ENCODE measurements at regions not wholly inside any gene's neighbourhood (a gene's known extent, or its start where the extent isn't known, plus 50 kb on each side); places are given as distances from the start of the nearest gene placed in this dataset.

GRCh38 chr3:43997316-43997715 lies 244.4 kb upstream of the TOPAZ1 start:
- intact Hi-C loops (cut with DNase I): no loop called here
- DNase-seq (ENCODE audit: missing footprints) (no peak), ATAC-seq (no peak)

- DNase-seq (ENCODE audit: missing footprints) (no peak), ATAC-seq (no peak)
- intact Hi-C loops (cut with DNase I): no loop called here
Observed at GRCh38 chr3:43997788-43998369, 243.8 kb upstream of the TOPAZ1 start.

GRCh38 chr3:43998370-43998835 lies 243.3 kb upstream of the TOPAZ1 start:
- intact Hi-C loops (cut with DNase I): no loop called here
- no peak for ATAC-seq
- no peak for DNase-seq (ENCODE audit: missing footprints)

- ATAC-seq (peak; percentile 30), DNase-seq (ENCODE audit: missing footprints) (no peak)
- intact Hi-C loops (cut with DNase I): no loop called here
Observed at GRCh38 chr3:43998836-43999727, 242.6 kb upstream of the TOPAZ1 start.

- ATAC-seq: no peak
- no peak for DNase-seq (ENCODE audit: missing footprints)
- intact Hi-C loops (cut with DNase I): no loop called here
Observed at GRCh38 chr3:43999728-44000319, 241.9 kb upstream of the TOPAZ1 start.

- intact Hi-C loops (cut with DNase I): no loop called here
- ATAC-seq (no peak), DNase-seq (ENCODE audit: missing footprints) (no peak)
Observed at GRCh38 chr3:44000586-44000985, 241.1 kb upstream of the TOPAZ1 start.

- no peak for ATAC-seq
- intact Hi-C loops (cut with DNase I): no loop called here
- no peak for DNase-seq (ENCODE audit: missing footprints)
Observed at GRCh38 chr3:44001072-44001471, 240.6 kb upstream of the TOPAZ1 start.

GRCh38 chr3:44003801-44004200 lies 237.9 kb upstream of the TOPAZ1 start:
- ATAC-seq (no peak), DNase-seq (ENCODE audit: missing footprints) (no peak)
- intact Hi-C loops (cut with DNase I): no loop called here

GRCh38 chr3:44011680-44012079 lies 230.0 kb upstream of the TOPAZ1 start:
- intact Hi-C loops (cut with DNase I): no loop called here
- DNase-seq (ENCODE audit: missing footprints) (no peak), ATAC-seq (no peak)

GRCh38 chr3:44012160-44012899 lies 229.4 kb upstream of the TOPAZ1 start:
- DNase-seq (ENCODE audit: missing footprints): no peak

GRCh38 chr3:44013967-44014366 lies 227.7 kb upstream of the TOPAZ1 start:
- DNase-seq (ENCODE audit: missing footprints): no peak
- ATAC-seq: no peak
- intact Hi-C loops (cut with DNase I): no loop called here

More at GRCh38 chr3:44012160-44012899, 229.4 kb upstream of the TOPAZ1 start:
- no peak for ATAC-seq
- intact Hi-C loops (cut with DNase I): no loop called here

GRCh38 chr3:44015170-44015569 lies 226.5 kb upstream of the TOPAZ1 start:
- intact Hi-C loops (cut with DNase I): no loop called here
- ATAC-seq: no peak
- no peak for DNase-seq (ENCODE audit: missing footprints)

GRCh38 chr3:44016818-44017217 lies 224.9 kb upstream of the TOPAZ1 start:
- ATAC-seq: no peak
- intact Hi-C loops (cut with DNase I): no loop called here
- no peak for DNase-seq (ENCODE audit: missing footprints)

GRCh38 chr3:44018926-44019325 lies 222.8 kb upstream of the TOPAZ1 start:
- no peak for DNase-seq (ENCODE audit: missing footprints)
- ATAC-seq: no peak
- intact Hi-C loops (cut with DNase I): no loop called here

GRCh38 chr3:44019736-44020135 lies 221.9 kb upstream of the TOPAZ1 start:
- intact Hi-C loops (cut with DNase I): no loop called here
- no peak for DNase-seq (ENCODE audit: missing footprints)
- ATAC-seq: no peak

- ATAC-seq (no peak), DNase-seq (ENCODE audit: missing footprints) (no peak)
- intact Hi-C loops (cut with DNase I): no loop called here
Observed at GRCh38 chr3:44020143-44020542, 221.5 kb upstream of the TOPAZ1 start.

GRCh38 chr3:44021651-44022594 lies 219.8 kb upstream of the TOPAZ1 start:
- intact Hi-C loops (cut with DNase I): no loop called here
- no peak for ATAC-seq
- DNase-seq (ENCODE audit: missing footprints): no peak

- ATAC-seq (no peak), DNase-seq (ENCODE audit: missing footprints) (no peak)
- intact Hi-C loops (cut with DNase I): no loop called here
Observed at GRCh38 chr3:44023961-44024593, 217.6 kb upstream of the TOPAZ1 start.
